ENCODE measurements at regions not wholly inside any gene's neighbourhood (a gene's known extent, or its start where the extent isn't known, plus 50 kb on each side); places are given as distances from the start of the nearest gene placed in this dataset.

GRCh38 chr4:111633663-111634266 lies 511.5 kb upstream of the FAM241A start:
- no peak for TF ChIP-seq CTCF (IDR thresholded peaks at IDR 0.05)
- no peak for TF ChIP-seq ZFX (IDR thresholded peaks at IDR 0.05; ENCODE audit: borderline replicate concordance)
- H3K27ac ChIP-seq, result no peak overlapping the region

GRCh38 chr4:111635646-111636045 lies 509.6 kb upstream of the FAM241A start:
- no peak for TF ChIP-seq CTCF (IDR thresholded peaks at IDR 0.05)
- no peak for TF ChIP-seq ZFX (IDR thresholded peaks at IDR 0.05; ENCODE audit: borderline replicate concordance)
- H3K27ac ChIP-seq, result no peak overlapping the region

- no peak overlapping the region for H3K27ac ChIP-seq
- TF ChIP-seq ZFX (IDR thresholded peaks at IDR 0.05; ENCODE audit: borderline replicate concordance) (no peak), CTCF (IDR thresholded peaks at IDR 0.05) (no peak)
These were observed 508.2 kb upstream of the FAM241A start for GRCh38 chr4:111636961-111637585.

- no peak for TF ChIP-seq CTCF (IDR thresholded peaks at IDR 0.05)
- H3K27ac ChIP-seq, result no peak overlapping the region
These were observed 506.0 kb upstream of the FAM241A start for GRCh38 chr4:111639120-111639690.

- TF ChIP-seq CTCF (IDR thresholded peaks at IDR 0.05) (no peak), ZFX (IDR thresholded peaks at IDR 0.05; ENCODE audit: borderline replicate concordance) (no peak)
- H3K27ac ChIP-seq, result no peak overlapping the region
These were observed 505.4 kb upstream of the FAM241A start for GRCh38 chr4:111639876-111640275.

GRCh38 chr4:111641813-111642579 lies 503.3 kb upstream of the FAM241A start:
- no peak overlapping the region for H3K27ac ChIP-seq
- no peak for TF ChIP-seq ZFX (IDR thresholded peaks at IDR 0.05; ENCODE audit: borderline replicate concordance)
- TF ChIP-seq CTCF (IDR thresholded peaks at IDR 0.05), result peak; percentile 97

- no peak for TF ChIP-seq ZFX (IDR thresholded peaks at IDR 0.05; ENCODE audit: borderline replicate concordance)
- no peak for TF ChIP-seq CTCF (IDR thresholded peaks at IDR 0.05)
- H3K27ac ChIP-seq, result no peak overlapping the region
These were observed 497.2 kb upstream of the FAM241A start for GRCh38 chr4:111648056-111648455.
